ENCODE measurements at regions not wholly inside any gene's neighbourhood (a gene's known extent, or its start where the extent isn't known, plus 50 kb on each side); places are given as distances from the start of the nearest gene placed in this dataset.

- Mint-ChIP-seq H3K27me3 (peaks cover 3% of the 10 kb centered on the region), H3K4me1 (ENCODE audit: unreplicated experiment) (no peaks in the 10 kb centered on the region)
Observed at GRCh38 chr3:5068531-5069050, 53.5 kb upstream of the ARL8B start.

DNA sequence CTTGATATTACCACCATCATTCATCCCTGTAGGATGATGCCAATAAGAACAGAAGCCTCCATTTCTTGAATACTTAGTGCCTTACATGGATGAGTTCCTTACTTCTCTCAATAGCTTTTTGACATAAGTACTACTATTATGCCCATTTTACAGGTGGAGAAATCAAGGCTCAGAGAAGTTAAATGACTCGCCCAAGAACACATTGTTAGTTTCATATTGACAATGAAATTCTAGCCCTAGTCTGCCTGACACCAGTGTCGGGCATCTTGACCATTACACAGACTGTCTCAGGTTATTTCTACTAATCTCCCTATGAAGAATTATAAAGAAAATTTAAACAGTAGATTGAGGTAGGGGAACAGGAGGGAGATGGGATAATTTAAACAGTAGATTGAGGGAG, 52.5 kb upstream of the ARL8B start:
- no peak for TF ChIP-seq CTCF (conservative IDR thresholded peaks at IDR 0.05)
- no peaks in the 10 kb centered on the region for H3K4me1 Mint-ChIP-seq (ENCODE audit: unreplicated experiment)
- H3K36me3 Mint-ChIP-seq, result no peaks in the 10 kb centered on the region
- H3K4me3 Mint-ChIP-seq, result no peak overlapping the region
- no peaks in the 10 kb centered on the region for H3K9me3 Mint-ChIP-seq
- DNase-seq (ENCODE audit: extremely low spot score, unreplicated experiment), result no peak
- peaks cover 3% of the 10 kb centered on the region for H3K27me3 Mint-ChIP-seq
- H3K27ac Mint-ChIP-seq, result no peak overlapping the region

More at GRCh38 chr3:5068531-5069050, 53.5 kb upstream of the ARL8B start:
- Mint-ChIP-seq H3K36me3 (no peaks in the 10 kb centered on the region), H3K27ac (no peak overlapping the region), H3K4me3 (no peak overlapping the region), H3K9me3 (no peaks in the 10 kb centered on the region)
- no peak for TF ChIP-seq CTCF (conservative IDR thresholded peaks at IDR 0.05)
- no peak for DNase-seq (ENCODE audit: extremely low spot score, unreplicated experiment)

GRCh38 chr3:5071061-5071460, 51.0 kb upstream of the ARL8B start:
- Mint-ChIP-seq H3K36me3 (no peaks in the 10 kb centered on the region), H3K27me3 (peaks cover 3% of the 10 kb centered on the region), H3K27ac (no peak overlapping the region), H3K9me3 (no peaks in the 10 kb centered on the region), H3K4me3 (no peak overlapping the region), H3K4me1 (ENCODE audit: unreplicated experiment) (no peaks in the 10 kb centered on the region)
- DNase-seq (ENCODE audit: extremely low spot score, unreplicated experiment), result no peak
- TF ChIP-seq CTCF (conservative IDR thresholded peaks at IDR 0.05), result no peak

DNA sequence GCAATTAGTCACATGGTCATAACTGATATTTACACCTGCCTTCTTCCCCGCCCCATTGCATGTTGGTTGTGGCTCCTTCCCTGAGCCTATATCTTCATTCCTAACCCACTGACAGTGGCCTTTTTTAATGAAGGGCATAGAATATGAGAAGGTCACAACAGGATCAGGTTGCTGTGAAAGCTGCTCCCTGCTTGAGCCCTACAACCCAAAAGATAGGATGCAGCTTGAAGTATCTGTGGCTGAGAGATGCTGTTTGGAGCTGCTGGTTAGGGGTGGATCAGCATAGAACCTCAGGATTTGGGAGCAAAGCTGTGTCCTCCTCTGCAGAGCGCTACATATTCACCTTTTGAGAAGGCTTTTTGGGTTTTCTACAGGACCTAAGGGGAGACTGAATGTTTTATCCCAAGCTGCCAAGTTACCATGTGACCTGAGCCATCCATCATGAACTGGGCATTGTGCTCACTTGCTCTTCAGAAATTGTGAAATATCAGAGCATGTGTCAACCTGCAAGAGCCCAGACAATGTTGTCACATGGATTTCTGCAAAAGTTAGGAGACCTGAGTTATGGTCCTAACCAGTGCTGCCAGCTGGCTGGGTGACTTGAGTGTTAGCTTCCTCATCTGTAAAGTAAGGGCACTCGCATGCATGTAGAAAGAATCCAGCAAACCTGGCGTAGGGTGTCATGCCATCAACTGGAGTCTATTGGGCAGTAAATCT, 49.8 kb upstream of the ARL8B start:
- no peak for TF ChIP-seq CTCF (conservative IDR thresholded peaks at IDR 0.05)
- no peak for DNase-seq (ENCODE audit: extremely low spot score, unreplicated experiment)
- peaks cover 3% of the 10 kb centered on the region for H3K27me3 Mint-ChIP-seq
- no peaks in the 10 kb centered on the region for H3K4me1 Mint-ChIP-seq (ENCODE audit: unreplicated experiment)
- no peak overlapping the region for H3K27ac Mint-ChIP-seq
- H3K4me3 Mint-ChIP-seq, result no peak overlapping the region
- H3K9me3 Mint-ChIP-seq, result no peaks in the 10 kb centered on the region
- no peaks in the 10 kb centered on the region for H3K36me3 Mint-ChIP-seq

Measured in type B pancreatic cell (in vitro differentiated cells).